Muscle of leg (tissue), 3 donors: ENCODE measurements at regions not wholly inside any gene's neighbourhood (a gene's known extent, or its start where the extent isn't known, plus 50 kb on each side); places are given as distances from the start of the nearest gene placed in this dataset.

ENCODE experiments used
- DNase-seq: peaks from one replicate; pipeline ENCODE4 v3.0.0; 2013
- H3K27ac ChIP-seq: one replicate; pipeline ENCODE4 v1.5.1; 2013; ENCODE audit warnings: mild to moderate bottlenecking, low read length, control low read depth
- H3K27me3 ChIP-seq: one replicate; pipeline ENCODE4 v1.6.1; 2013; ENCODE audit warnings: low read length; ENCODE audit not compliant: control insufficient read depth, insufficient read depth
- H3K36me3 ChIP-seq: one replicate; pipeline ENCODE4 v1.6.1; 2013; ENCODE audit warnings: low read length; ENCODE audit not compliant: control insufficient read depth, insufficient read depth
- H3K4me1 ChIP-seq: one replicate; pipeline ENCODE4 v1.6.1; 2013; ENCODE audit warnings: low read length; ENCODE audit not compliant: control insufficient read depth, insufficient read depth
- H3K4me3 ChIP-seq: one replicate; pipeline ENCODE4 v1.5.1; 2013; ENCODE audit warnings: low read length, control low read depth
- H3K9me3 ChIP-seq: replicated peaks from 2 replicates; pipeline ENCODE4 v1.6.1; 2013; ENCODE audit warnings: low read depth, low read length; ENCODE audit not compliant: control insufficient read depth
- WGBS: methylation state at CpG from one replicate; pipeline ENCODE4 v1.1.5; 2013; ENCODE audit warnings: missing lambda C conversion rate; ENCODE audit not compliant: insufficient coverage; 5-methylcytosine and 5-hydroxymethylcytosine counted together

GRCh38 chr11:134882671-134883297 is 470.7 kb upstream of the B3GAT1 start:
- DNase-seq, result no peak
- Histone ChIP-seq H3K36me3 (no peaks in the 10 kb centered on the region), H3K4me1 (no peaks in the 10 kb centered on the region), H3K27me3 (peaks cover 8% of the 10 kb centered on the region), H3K9me3 (no peaks in the 10 kb centered on the region), H3K4me3 (no peak overlapping the region), H3K27ac (no peak overlapping the region)
- WGBS, result 42% methylated on average over 3 of the region's 13 CpGs

- no peaks in the 10 kb centered on the region for H3K9me3 ChIP-seq
- 89% methylated on average over 9 of the region's 11 CpGs for WGBS
- H3K36me3 ChIP-seq, result no peaks in the 10 kb centered on the region
- no peak for DNase-seq
- H3K27ac ChIP-seq, result no peak overlapping the region
- H3K4me1 ChIP-seq, result no peaks in the 10 kb centered on the region
- no peak overlapping the region for H3K4me3 ChIP-seq
- peaks cover 8% of the 10 kb centered on the region for H3K27me3 ChIP-seq
Measured at GRCh38 chr11:134882141-134882540, 470.1 kb upstream of the B3GAT1 start.

- no peak overlapping the region for H3K4me3 ChIP-seq
- H3K4me1 ChIP-seq, result no peaks in the 10 kb centered on the region
- DNase-seq, result no peak
- H3K27ac ChIP-seq, result no peak overlapping the region
- no peaks in the 10 kb centered on the region for H3K36me3 ChIP-seq
- H3K27me3 ChIP-seq, result peaks cover 13% of the 10 kb centered on the region
- H3K9me3 ChIP-seq, result no peaks in the 10 kb centered on the region
- 84% methylated on average over 5 of the region's 6 CpGs for WGBS
Measured at GRCh38 chr11:134880788-134881187, 468.7 kb upstream of the B3GAT1 start.

GRCh38 chr11:134879931-134880330 is 467.9 kb upstream of the B3GAT1 start:
- Histone ChIP-seq H3K36me3 (no peaks in the 10 kb centered on the region), H3K27me3 (peaks cover 13% of the 10 kb centered on the region), H3K27ac (no peak overlapping the region), H3K9me3 (no peaks in the 10 kb centered on the region), H3K4me1 (no peaks in the 10 kb centered on the region), H3K4me3 (no peak overlapping the region)
- WGBS, result 79% methylated on average over 2 of the region's 3 CpGs
- no peak for DNase-seq

- Histone ChIP-seq H3K36me3 (no peaks in the 10 kb centered on the region), H3K4me3 (no peak overlapping the region), H3K27me3 (peaks cover 16% of the 10 kb centered on the region), H3K27ac (no peak overlapping the region), H3K4me1 (no peaks in the 10 kb centered on the region), H3K9me3 (no peaks in the 10 kb centered on the region)
- no peak for DNase-seq
- 76% methylated on average over 4 of the region's 4 CpGs for WGBS
Measured at GRCh38 chr11:134879341-134879740, 467.3 kb upstream of the B3GAT1 start.

- no peaks in the 10 kb centered on the region for H3K9me3 ChIP-seq
- no peak for DNase-seq
- WGBS, result no CpG with 5 or more reads among the region's 6 CpGs
- no peaks in the 10 kb centered on the region for H3K36me3 ChIP-seq
- H3K4me3 ChIP-seq, result no peak overlapping the region
- H3K27me3 ChIP-seq, result peaks cover 16% of the 10 kb centered on the region
- H3K27ac ChIP-seq, result no peak overlapping the region
- no peaks in the 10 kb centered on the region for H3K4me1 ChIP-seq
Measured at GRCh38 chr11:134878785-134879184, 466.7 kb upstream of the B3GAT1 start.

GRCh38 chr11:134876226-134876625 is 464.2 kb upstream of the B3GAT1 start:
- 71% methylated on average over 4 of the region's 8 CpGs for WGBS
- H3K36me3 ChIP-seq, result no peaks in the 10 kb centered on the region
- H3K27ac ChIP-seq, result no peak overlapping the region
- no peak overlapping the region for H3K4me3 ChIP-seq
- H3K4me1 ChIP-seq, result no peaks in the 10 kb centered on the region
- H3K27me3 ChIP-seq, result peaks cover 8% of the 10 kb centered on the region
- H3K9me3 ChIP-seq, result no peaks in the 10 kb centered on the region
- no peak for DNase-seq

GRCh38 chr11:134866981-134867675 is 455.1 kb upstream of the B3GAT1 start:
- H3K4me3 ChIP-seq, result no peak overlapping the region
- WGBS, result 94% methylated on average over 7 of the region's 11 CpGs
- H3K27ac ChIP-seq, result no peak overlapping the region
- no peaks in the 10 kb centered on the region for H3K9me3 ChIP-seq
- no peaks in the 10 kb centered on the region for H3K4me1 ChIP-seq
- H3K36me3 ChIP-seq, result no peaks in the 10 kb centered on the region
- no peak for DNase-seq
- peaks cover 11% of the 10 kb centered on the region for H3K27me3 ChIP-seq

GRCh38 chr11:134866215-134866614 is 454.2 kb upstream of the B3GAT1 start:
- no peak for DNase-seq
- Histone ChIP-seq H3K4me3 (no peak overlapping the region), H3K9me3 (no peaks in the 10 kb centered on the region), H3K27me3 (peaks cover 11% of the 10 kb centered on the region), H3K4me1 (no peaks in the 10 kb centered on the region), H3K36me3 (no peaks in the 10 kb centered on the region), H3K27ac (no peak overlapping the region)
- 65% methylated on average over 4 of the region's 6 CpGs for WGBS

GRCh38 chr11:134864968-134865305 is 452.9 kb upstream of the B3GAT1 start:
- no peak overlapping the region for H3K27ac ChIP-seq
- 79% methylated on average over 6 of the region's 6 CpGs for WGBS
- H3K36me3 ChIP-seq, result no peaks in the 10 kb centered on the region
- H3K4me3 ChIP-seq, result no peak overlapping the region
- H3K9me3 ChIP-seq, result no peaks in the 10 kb centered on the region
- peaks cover 11% of the 10 kb centered on the region for H3K27me3 ChIP-seq
- H3K4me1 ChIP-seq, result no peaks in the 10 kb centered on the region
- DNase-seq, result no peak
